NCI-H524 treated with DMSO at 0.1 percent for 48 hours (cell line): ENCODE measurements at regions not wholly inside any gene's neighbourhood (a gene's known extent, or its start where the extent isn't known, plus 50 kb on each side); places are given as distances from the start of the nearest gene placed in this dataset.
"Not testable (repeated sequence)": the region's sequence is repeated elsewhere in the genome, so short reads cannot be mapped to it uniquely, and the experiment has no call there.

Experiments
- DNase-seq: peaks from one replicate; lab custom pipeline; 2025; lab: John Stamatoyannopoulos, UW

DNA sequence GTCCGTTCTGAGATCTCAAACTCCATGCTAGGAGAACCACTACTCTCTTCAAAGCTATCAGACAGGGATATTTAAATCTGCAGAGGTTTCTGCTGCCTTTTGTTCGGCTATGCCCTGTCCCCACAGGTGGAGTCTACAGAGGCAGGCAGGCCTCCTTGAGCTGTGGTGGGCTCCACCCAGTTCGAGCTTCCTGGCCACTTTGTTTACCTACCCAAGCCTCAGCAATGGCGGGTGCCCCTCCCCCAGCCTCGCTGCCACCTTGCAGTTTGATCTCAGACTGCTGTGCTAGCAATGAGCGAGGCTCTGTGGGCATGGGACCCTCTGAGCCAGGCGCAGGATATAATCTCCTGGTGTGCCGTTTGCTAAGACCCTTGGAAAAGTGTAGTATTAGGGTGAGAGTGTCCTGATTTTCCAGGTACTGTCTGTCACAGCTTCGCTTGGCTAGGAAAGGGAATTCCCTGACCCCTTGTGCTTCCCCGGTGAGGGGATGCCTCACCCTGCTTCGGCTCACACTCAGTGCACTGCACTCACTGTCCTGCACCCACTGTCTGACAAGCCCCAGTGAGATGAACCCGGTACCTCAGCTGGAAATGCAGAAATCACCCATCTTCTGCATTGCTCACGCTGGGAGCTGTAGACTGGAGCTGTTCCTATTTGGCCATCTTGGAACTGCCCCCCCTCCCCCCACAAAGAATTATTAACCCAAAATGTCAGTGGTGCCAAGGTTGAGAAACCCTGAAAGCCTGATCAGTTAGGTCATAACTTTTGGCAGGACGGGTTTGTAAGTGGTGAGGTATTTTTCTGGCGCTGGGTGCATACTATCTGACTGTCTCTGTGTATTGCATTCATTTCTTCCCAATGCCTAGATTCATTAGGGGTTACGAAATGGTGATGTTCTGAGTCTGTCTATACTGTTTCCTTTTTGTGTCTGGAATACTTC, 181.4 kb downstream of the TEX29 start:
- not testable (repeated sequence) for DNase-seq

- no peak for DNase-seq
Measured at GRCh38 chr13:111502957-111503356, 182.5 kb downstream of the TEX29 start.

- DNase-seq: no peak
Measured at GRCh38 chr13:111503376-111503775, 182.9 kb downstream of the TEX29 start.

GRCh38 chr13:111503905-111504695, 183.7 kb downstream of the TEX29 start:
- DNase-seq: no peak

DNA sequence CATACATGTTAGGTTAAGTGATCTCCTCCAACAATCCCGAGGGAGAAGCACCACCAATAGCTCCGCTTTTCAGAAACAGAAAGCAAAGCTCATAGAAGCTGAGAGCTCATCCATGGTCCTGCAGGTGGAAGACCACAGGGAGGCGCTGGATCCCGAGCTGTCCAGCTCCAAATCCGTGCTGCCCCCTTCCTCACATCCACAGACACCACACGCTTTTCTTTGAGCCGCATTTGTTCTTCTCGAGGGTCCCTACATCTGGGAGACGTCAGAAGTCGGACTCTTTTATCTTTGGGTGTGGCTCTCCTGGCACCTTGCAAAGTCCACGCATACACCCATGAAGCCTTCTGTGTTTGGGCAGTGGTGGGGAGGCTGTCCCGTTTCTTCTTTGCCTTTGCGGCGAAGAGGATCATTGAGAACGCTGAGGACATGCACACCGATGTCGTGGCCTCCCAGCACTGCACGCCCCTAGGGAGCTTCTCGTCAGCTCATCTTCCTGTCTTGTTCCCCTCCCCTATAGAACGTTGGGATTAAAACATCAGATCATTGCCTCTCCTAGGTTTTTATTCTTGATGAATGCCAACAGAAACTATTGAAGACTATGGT, 184.8 kb downstream of the TEX29 start:
- no peak for DNase-seq

GRCh38 chr13:111506125-111506524, 185.7 kb downstream of the TEX29 start:
- DNase-seq: no peak

- DNase-seq: no peak
Measured at GRCh38 chr13:111506621-111507020, 186.2 kb downstream of the TEX29 start.

GRCh38 chr13:111508164-111508870, 187.9 kb downstream of the TEX29 start:
- no peak for DNase-seq

DNA sequence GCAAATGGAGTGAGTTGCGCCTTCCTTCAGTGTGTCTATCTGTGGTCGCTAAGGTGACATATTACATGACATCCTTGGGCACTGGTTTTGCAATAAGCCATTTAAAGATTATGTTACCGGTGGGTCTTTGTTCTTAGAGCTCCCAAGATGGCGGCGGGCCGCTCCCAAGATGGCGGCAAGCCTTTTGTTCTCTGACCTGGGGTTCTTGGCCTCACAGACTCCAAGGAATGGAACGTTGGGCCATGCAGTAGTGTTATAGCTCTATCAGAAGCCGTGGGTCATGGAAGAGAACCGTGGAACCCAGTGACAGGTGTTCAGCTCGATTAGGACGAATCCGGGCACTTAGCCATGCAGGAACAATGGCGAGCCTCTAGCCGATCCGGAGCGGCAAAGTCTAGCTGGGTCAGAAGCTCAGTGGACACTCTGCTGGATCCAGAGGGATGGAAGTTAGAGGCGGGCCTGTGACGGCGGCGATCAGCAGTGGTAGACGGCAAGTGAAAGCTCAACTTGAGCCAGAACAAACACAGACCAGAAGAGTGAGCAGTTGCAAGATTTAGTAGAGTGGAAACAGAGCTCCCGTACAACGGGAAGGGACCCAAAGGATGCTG, 188.6 kb downstream of the TEX29 start:
- no peak for DNase-seq

DNA sequence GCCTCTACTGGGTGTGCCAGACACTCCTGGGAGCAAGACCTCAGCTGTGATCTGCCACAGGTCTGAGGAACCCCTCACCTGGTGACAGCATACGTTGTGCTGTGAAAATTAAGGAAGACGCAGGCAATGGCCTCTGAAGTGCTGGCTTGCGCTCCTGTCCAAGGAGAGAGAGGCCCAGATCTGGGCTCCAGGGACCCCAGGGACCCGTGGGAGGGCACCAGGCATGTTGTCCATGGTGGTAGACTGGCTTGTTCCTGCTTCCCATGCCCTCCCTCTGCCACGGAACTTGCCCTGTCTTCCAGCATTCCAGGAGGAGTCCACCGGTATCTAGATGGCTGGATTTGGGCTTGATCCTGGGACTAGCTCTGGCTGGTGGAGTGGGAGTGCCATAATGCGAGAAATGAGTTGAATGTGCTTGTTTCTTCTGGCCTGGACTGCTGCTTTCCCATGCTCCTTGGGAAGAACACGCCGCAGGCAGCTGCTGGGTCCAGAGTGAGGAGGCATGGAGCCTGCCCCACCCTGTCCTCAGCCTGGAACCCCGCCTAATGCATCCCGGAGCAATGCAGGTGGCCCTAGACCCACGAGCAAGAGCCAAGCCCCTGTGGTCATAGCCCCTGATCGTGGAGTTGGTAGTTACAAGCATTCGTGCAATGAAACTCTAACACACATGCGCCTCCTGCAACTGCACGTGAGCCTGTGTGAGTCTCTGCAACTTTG, 190.2 kb downstream of the TEX29 start:
- DNase-seq: no peak

DNA sequence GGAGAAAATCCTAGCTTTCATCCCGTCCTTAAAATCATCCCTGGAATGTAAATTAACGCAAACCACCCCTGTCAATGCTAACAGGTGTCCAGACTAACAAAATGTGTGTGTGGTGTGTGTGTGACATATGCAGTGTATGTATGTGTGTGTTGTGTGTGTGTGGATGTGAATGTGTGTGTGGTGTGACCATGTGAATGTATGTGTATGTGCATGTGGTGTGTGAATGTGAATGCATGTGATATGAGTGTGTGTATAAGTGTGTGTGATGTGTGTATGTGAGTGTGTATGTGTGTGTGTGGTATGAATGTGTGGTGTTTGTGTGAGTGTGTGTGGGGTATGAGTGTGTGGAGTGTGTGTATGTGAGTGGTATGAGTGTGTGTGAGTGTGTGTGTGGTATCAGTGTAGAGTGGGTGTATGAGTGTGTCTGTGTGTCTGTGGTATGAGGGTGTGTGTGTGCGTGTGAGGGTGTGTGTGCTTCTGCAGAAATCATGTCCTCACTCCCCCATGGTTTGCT, 190.8 kb downstream of the TEX29 start:
- no peak for DNase-seq

- DNase-seq: no peak
Measured at GRCh38 chr13:111511805-111512504, 191.5 kb downstream of the TEX29 start.

DNA sequence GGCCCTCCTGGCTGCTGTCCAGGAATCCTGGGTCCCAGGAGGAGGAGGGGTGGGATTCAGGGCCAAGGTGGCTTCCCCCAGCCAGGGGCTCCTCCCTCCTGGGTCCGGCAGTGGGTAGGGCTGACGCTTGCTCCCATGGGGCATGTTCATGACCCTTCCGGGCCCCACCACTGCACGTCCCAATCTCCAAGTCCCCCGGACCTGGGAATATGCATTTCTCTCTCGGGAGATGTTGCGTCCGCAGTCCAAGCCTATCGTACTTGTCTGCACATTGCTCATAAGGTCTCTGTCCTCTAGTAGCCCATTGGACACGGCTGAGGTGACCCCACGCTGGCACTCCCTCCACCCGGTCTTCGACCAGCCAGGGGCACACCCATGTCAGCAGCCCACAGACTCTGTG, 192.3 kb downstream of the TEX29 start:
- DNase-seq: no peak

DNA sequence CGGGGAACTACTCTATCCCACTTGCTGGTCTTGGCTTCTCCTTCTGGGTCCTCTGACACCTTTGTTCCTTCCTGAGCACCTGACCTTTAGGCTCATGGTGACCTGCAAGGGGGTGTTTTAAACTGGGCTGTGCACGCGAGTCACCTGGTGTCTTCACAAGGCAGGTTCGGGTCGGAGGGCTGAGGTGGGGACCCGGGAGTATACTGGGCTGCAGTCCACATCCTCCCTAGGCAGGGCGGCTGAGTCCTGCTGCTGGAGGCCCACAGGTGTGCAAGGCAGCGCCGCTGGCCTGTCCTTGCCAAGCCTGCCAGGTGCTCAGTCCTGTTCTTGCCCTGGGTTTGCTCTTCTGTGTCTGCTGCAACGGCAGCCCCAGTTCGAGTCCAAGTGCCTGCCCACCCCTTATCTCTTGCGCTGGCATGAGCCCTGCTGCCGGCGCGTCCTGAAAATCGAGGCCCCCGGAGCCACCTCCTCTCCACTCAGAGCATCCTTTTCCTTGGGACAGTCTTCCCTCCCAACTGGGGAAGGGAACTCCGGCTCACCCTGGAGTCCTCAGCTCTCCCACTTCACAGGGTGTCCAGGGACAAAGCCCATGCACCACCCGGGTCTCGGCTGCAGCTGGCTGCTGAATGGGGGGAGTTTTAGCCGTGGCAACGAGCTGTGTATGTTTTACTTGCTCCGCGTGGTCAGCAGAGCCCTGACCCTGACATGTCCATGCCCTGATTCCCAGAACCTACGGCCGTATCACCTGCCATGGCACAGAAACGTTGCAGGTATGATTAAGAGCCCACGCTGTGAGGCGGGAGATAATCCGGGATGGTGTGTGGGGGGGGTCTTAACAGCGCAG, 193.5 kb downstream of the TEX29 start:
- DNase-seq: no peak

DNA sequence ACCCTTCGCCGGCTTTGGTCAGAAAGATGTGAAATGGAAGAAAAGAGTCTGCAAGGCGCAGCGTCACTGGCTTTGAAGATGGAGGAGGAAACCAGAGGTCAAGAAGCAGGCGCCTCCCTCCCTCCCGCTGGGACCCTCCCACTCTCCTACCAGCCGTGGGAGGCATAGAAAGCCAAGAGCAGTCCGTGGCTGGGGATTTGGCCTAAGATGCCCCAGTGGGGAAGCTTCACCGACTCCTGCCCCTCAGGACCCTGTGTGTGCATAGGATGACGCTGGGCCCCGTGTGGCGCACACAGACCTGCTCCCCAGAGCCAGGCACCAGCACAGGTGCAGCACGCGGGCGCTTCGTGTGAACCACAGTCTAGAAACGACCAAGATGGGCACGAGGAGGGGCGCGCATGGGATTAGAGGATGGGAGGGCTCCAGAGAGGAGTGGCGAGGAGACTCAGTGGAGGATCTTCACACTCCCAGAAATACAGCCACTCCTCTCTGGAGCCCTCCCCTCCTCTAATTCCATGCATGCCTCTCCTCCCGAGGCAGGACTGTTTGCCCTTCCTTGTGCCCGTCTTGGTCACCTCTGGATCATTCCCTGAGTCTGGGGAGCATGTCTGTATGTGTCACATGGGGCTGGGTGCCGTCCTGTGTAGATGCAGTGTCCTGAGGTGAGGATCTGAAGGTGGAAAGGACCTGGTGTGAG, 194.3 kb downstream of the TEX29 start:
- DNase-seq: no peak

DNA sequence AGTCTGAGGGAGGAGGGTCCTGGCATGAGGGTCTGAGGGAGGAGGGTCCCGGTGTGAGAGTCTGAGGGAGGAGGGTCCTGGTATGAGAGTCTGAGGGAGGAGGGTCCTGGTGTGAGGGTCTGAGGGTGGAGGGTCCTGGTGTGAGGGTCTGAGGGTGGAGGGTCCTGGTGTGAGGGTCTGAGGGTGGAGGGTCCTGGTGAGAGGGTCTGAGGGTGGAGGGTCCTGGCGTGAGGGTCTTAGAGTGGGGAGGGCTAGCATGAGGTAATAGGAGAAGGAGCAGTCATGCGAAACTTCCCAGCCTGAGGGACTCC, 194.8 kb downstream of the TEX29 start:
- DNase-seq: no peak

DNA sequence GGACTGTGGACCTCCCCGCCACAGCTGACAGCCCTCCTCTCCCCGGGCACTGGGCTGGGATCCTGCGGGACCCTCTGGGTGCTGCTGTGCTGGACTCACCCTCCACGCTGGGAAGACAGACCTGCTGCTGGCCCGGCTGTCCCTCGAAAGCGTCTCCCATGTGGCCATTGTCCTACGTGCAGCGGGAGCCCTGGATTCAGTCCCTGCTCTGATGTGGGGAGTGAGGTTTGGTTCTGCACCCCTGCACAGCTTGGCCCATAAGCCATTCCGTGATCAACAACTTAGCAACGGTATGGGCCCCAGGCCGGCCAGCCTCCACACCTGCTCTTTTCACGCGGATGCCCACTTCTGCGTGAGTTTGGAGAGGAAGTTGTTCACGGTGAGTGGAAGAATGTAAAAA, 195.2 kb downstream of the TEX29 start:
- no peak for DNase-seq

DNA sequence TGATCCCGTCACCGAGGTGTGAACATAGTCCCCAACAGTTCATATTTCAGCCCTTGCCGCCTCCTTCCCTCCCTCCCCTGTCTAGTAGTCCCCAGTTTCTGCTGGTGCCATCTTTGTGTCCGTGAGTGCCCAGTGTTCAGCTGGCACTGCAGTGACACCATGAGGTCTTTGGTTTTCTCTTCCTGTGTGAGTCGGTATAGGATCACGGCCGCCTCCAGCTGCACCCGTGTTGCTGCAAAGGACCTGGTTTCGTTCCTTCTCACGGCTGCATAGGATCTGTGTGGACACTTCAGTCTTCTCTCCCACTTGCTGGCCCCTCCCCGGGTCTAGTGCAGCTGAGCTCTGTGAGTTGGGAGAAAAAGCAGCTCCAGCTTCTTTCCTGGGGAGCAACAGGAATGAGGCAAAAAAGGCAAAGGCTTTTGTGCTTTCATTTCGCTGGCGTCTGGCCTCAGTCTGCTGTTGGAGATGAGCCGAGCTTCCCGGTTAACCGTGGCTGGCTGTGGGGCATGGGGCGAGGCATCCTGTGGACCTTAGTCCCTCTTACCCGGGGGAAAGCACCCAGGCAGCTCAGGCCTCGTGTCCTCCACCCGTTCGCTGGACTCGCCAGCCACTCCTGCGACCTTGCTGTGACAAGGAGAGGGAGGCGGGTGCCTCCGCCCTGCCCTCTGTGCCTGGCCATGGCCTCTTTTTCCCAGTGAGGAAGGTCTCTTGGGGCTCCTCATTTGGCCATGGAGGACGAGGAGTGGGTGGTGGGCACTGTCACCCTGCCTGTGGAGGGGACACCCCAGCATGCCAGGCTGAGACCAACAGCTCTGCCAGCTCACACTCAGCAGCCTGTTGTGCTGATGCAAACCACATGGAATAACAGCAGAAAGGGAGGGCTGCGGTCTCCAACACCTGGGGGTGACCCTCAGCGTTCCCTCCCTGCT, 196.5 kb downstream of the TEX29 start:
- DNase-seq: no peak
